Prostate gland (tissue), 2 donors: ENCODE measurements at regions not wholly inside any gene's neighbourhood (a gene's known extent, or its start where the extent isn't known, plus 50 kb on each side); places are given as distances from the start of the nearest gene placed in this dataset.

Source experiments
- POLR2AphosphoS5 ChIP-seq: sonication (generic); formaldehyde crosslinking; IDR thresholded peaks from one replicate; pipeline ENCODE4 v1.6.1; 2017; ENCODE audit warnings: antibody characterized with exemption
- TF ChIP-seq, protein P1 (sequence below), 4 experiments: fragments of 200-600 bp in 2 of 4; fragments of 450-650 bp in 2 of 4; sonication (generic) in 2 of 4; IDR thresholded peaks; 1 replicate in 3 of 4; 2 replicates in 1 of 4; pipeline ENCODE4 v1.5.1; 2016 to 2019; ENCODE audit warnings: antibody characterized with exemption in 4 of 4, mild to moderate bottlenecking in 2 of 4, moderate library complexity in 2 of 4

- TF ChIP-seq, protein P1, sequence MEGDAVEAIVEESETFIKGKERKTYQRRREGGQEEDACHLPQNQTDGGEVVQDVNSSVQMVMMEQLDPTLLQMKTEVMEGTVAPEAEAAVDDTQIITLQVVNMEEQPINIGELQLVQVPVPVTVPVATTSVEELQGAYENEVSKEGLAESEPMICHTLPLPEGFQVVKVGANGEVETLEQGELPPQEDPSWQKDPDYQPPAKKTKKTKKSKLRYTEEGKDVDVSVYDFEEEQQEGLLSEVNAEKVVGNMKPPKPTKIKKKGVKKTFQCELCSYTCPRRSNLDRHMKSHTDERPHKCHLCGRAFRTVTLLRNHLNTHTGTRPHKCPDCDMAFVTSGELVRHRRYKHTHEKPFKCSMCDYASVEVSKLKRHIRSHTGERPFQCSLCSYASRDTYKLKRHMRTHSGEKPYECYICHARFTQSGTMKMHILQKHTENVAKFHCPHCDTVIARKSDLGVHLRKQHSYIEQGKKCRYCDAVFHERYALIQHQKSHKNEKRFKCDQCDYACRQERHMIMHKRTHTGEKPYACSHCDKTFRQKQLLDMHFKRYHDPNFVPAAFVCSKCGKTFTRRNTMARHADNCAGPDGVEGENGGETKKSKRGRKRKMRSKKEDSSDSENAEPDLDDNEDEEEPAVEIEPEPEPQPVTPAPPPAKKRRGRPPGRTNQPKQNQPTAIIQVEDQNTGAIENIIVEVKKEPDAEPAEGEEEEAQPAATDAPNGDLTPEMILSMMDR (IDR thresholded peaks at IDR 0.05): no peak
- no peak for TF ChIP-seq POLR2AphosphoS5
Observed at GRCh38 chr22:49260681-49261580, 566.7 kb downstream of the BRD1 start.
